GM18526 (cell line): ENCODE measurements at regions not wholly inside any gene's neighbourhood (a gene's known extent, or its start where the extent isn't known, plus 50 kb on each side); places are given as distances from the start of the nearest gene placed in this dataset.

ENCODE experiments used
- POLR2A ChIP-seq: IDR thresholded peaks from 3 replicates; pipeline ENCODE4 v1.6.1; 2011; ENCODE audit not compliant: insufficient read length; ENCODE audit errors: extremely low read depth

DNA sequence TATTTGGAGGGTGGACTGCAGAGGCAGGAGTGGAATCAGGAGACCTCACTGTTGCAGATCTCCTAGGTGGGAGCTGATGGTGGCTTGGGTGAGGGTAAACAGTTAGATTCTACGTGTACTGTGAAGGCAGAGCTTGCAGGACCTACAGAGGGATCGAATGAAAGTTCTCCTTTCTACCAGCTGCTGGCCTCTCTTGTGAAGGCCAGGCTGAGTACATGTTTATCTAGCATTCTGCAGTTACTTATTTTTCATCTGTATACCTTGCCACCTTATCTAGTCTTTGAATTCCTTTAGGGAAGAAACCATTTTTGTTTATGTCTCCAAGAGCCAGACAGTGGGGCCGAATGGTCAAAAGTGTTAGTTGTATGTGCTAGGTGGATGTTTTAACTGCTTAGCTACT is 57.6 kb downstream of the PTTG1 start:
- no peak for TF ChIP-seq POLR2A

DNA sequence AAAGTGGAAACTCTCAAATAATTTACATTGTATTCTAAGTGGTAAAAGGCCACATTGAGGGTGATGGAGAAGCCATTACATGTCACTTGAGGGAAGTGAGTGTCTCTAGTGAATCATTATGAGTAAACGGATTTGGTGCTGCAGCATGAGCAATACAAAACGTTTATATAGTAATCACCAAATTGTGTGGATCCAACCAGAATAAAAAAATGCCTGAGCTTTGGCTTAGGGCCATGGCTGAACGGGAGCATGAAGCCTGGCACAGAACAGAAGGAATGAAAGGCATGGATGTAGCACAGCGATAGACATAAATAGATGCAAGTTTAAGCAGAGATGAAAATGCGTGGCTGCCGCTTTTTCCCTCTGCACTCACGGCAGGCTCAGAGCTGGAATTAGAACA is 58.3 kb downstream of the PTTG1 start:
- TF ChIP-seq POLR2A = no peak

DNA sequence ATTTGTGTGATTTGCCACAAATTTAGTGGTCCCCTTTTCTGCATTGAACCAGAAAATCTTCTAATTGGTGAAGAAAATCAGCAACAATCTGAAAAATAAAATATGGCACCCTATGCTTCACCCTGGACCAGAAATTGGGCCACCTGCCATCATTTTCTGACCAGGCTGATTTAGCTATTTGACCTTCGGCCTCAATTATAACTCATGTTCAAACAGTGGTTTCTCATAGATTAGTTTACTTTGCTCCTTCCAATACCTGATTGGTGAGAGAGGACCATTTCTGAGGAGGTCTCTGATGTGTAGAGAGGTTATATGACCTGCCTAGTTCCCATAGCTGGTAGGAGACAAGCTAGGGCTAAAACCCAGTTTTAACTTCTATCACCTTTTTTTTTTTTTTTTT is 59.0 kb downstream of the PTTG1 start:
- no peak for TF ChIP-seq POLR2A

DNA sequence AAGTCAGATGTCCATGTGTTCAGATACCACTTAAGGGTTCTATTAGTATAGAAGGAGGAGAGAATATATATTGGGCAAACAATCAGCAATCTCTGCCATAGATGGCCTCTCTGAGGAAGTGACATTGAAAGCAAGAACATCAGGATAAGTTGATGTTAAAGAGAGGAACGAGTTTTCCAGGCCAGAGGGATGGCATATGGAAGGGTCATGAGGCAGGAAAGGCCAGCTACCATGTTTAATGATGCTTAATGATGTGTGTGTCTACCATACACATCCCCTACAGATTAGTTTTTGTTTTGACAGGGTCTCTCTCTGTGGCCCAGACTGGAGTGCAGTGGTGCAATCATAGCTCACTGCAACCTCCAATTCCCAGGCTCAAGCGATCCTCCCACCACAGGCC is 63.0 kb downstream of the PTTG1 start:
- peak; percentile 12 for TF ChIP-seq POLR2A

DNA sequence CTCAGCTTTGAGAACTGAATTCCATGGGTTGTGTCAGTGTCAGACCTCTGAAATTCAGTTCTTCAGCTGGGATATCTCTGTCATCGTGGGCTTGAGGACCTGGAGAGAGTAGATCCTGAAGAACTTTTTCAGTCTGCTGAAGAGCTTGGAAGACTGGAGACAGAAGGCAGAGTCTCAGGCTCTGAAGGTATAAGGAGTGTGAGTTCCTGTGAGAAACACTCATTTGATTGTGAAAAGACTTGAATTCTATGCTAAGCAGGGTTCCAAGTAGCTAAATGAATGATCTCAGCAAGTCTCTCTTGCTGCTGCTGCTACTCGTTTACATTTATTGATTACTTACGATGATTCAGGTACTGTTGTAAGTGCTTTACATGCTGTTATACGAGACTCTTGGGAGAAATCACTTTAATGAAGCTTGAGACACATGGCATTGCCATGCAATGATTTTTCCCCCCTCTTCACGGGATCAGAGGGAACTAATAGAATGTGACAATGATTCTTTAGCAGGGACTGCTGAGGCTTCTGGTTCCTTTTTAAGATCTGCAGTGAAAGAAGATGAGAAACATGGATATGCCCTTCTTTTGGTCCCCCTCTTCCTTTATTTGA is 63.8 kb downstream of the PTTG1 start:
- TF ChIP-seq POLR2A = no peak

DNA sequence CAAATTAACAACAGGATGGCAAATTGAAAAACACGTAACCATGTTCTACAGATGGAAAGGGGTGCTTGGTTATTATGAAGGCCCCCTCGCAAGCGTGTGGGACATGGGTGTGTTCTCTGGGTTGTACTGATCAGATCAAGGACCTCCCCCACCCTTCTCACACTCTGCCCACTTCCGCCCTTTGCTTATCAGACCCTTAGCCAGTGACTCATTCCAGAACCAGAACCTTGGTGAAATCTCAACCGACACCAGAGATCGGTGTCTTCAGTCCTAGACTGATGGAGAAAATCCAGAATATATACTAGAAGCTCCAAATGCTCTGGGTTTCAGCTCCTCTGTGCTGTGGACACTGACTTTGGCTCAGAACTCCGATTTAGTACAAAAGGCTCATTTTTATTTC is 64.9 kb downstream of the PTTG1 start:
- no peak for TF ChIP-seq POLR2A

DNA sequence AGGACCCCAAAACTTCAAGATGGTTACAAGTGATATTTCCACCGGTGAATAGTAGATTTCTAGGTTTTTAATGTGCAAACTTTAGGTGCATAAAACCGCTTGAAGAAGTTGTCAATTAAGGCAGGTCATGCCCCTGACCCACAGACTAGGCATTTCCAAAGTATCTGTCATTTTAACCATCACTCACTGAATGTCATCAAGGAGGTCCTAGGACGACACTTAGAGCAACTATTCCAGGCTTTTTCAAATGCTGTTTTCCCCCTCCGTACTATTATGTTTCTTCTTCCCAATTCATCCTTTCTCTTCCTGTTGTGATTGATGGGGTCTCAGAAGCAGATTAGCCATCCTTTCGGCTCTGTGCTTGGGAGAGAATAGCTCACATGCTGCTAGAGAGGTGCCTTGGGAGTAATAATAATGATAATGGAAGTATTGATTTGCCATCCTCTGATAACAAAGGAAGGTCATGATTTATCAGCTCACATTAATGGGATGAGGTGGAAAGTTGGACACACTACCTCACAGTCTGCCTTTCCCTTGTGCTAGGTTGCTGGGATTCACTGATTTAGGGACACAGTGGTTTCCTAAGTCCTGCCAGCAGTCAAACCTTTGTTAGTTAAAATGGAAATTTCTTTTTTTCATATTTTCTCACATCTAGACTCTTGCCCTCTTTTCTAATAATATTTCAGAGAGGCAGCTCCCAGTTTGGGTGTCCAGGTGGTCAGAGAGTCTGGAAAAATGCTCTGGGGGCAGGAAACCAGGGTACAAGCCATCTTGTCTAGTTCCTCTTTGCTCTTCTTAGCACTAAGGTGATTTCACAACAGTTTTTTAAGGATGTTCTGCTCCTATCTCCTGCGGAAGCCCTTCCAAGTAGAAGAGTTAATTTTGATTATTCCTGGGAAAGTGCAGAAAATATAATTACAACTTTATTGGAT is 67.0 kb downstream of the PTTG1 start:
- TF ChIP-seq POLR2A = no peak

DNA sequence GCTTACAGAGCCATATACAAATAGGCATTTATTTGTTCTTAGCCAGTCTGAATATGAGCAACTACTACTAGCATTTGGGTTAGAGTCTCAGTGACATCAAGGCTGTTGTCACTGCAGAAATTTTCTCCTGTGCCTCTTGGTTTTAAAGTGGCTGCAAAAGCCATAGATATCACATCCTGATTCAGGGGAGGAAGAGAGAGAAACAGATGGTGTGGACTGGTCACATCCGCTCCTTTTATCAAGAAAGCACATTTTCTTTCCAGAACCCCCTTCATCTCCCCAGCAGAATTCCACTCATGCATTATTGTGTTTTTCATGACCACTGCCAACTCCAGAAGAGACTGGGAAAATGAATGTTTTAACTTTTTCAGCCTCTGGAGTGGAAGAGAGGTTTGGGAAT is 69.8 kb downstream of the PTTG1 start:
- TF ChIP-seq POLR2A = no peak

DNA sequence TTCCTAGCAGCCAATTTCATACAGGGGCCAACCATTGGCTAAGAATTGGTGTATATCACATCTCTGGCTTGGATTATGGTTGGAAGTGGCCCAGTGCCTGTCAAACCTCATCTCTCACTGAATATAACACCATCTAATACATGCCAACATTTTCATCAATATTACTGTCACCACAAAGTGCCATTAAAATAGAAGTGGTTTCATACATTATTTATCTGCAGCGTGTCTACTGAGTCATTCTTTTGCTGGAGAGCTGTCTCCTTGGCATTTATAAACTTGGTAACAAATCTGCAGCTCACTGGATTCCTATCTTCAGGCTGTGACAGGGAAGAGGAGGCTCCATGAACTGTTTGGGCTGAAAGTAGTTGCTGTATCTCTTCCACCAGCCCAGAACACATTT is 70.9 kb downstream of the PTTG1 start:
- TF ChIP-seq POLR2A = no peak

DNA sequence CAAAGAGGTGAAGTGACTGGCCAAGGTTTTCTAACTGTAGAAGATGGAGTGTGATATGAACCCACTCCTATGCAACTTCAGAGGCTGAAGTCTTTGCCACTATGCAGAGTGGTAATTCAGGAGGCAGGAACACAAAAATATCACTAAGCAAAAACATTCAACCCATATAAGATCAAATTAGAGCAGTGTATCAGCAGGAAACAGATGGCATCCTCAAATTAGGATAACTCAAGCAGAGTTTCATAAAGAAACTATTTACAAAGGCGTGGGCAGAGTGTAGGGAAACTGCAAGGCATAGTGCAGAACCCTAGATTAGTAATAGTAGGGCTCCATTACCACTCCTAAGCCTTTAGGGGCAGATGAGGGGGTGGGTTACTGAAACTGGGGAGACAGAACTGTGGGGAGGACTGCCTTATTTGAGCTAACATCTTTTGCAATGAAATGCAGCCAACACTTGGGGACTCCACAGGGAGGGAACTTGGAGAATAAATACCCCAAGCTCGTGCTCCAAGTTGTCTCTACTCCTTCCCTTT is 72.2 kb downstream of the PTTG1 start:
- TF ChIP-seq POLR2A = no peak

DNA sequence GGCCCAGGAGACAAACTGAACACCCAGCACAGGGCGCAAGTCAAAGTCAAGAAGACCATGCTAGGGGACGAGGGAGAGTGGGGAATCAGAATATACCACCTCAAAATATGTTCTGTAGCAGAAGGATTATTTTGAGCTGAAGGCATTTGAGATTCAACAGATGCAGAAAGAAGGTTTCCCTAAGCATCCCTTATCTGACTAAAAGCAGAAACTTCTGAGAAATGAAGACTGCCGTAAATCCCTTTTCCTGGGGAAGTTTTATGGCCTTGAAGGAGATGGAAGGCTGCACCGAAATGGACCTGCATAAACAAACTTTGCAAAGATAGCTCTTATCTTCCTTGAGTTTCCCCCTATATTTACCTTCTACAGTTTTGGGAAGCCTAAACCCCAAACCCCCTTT is 72.8 kb downstream of the PTTG1 start:
- TF ChIP-seq POLR2A = no peak

DNA sequence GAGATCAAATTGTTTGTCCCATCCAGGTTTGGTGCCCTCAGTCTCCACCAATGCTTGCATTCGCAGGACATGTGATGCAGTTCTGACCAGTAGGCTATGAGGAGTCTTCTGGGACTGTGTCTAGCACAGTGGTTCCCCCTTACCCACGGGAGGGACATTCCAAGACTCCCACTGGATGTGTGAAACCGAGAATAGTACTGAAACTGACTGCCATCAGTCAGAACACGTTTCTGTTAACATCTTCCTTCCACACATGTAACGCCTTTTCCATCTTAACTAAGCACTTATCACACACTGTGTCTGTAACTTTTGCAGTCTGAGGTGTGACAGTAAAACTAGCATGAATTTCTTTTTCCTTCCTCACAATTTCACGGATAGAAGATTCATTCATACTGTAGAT is 74.7 kb downstream of the PTTG1 start:
- TF ChIP-seq POLR2A = no peak

DNA sequence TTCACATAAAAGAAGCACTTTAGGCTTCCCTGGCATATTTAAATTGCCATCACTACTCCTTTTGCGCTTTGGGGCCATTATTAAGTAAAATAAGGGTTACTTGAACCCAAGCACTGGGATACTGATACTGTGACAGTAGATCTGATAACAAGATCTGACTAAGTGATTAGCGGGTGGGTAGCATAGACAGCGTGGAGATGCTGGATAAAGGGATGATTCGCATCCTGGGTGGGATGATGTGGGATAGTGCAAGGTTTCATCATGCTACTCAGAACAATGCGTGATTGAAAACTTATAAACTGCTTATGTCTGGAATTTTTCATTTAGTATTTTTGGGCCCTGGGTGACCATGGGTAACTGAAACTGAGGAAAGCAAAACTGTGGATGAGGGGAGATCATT is 75.1 kb downstream of the PTTG1 start:
- no peak for TF ChIP-seq POLR2A

DNA sequence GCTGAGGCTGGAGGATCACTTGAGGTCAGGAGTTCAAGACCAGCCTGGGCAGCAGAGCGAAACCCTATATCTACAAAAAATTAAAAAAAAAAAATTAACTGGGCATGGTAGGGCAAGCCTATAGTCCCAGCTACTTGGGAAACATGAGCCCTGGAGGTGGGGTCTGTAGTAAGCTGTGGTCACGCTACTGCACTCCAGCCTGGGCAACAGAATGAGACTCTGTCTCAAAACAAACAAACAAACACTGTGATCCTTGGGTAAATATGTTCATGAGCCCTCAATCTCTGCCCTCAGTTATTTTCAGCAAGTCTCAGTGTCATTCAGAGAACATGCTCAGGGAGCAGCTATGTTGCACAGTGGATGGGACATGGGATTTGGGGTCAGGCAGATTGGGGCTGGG is 76.2 kb downstream of the PTTG1 start:
- TF ChIP-seq POLR2A = no peak

DNA sequence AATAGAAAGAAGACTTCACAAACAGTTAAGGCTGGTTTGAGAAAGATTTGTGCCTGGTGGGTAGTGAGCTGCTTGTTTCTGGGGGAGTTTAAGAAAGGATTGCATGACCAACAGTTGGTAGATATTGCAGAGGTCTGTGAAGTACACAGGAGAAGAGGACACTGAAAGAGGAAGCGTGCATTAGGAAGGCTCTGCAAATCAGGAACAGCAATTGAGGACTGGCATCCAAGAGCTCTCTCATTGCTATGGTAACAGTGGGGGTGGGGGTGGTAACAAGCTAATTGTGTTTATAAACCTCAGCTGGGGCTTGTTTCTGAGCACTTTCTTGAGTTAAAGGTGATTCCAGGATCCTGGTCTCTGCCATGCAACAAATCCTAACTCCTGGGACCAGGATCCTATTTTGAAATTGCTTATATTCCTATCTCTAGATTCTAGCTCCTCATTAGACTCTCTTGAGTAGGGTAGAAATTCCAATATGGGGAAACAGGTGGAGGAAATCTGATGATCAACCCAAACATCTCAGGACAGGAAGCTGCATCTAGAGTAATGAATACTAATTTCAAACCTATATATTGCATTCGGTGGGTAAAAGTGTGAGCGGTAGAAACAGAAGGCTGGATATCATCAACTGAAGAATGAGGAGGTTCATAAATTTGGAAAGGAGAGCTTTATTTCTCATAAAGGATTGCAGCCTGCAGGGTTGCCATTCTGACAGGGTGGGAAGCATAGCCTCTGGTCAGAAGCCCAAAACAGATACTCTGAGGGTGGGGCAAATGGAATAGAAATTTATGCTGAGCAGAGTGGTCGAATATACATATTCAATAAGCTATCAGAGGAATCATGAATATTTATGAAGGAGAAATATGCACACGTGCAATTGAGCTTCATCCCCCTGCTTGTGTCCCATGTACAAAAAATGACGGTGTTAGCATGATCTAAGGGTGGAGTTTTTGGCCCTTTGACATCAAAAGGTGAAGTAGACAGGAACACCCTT is 79.4 kb downstream of the PTTG1 start:
- TF ChIP-seq POLR2A = no peak

DNA sequence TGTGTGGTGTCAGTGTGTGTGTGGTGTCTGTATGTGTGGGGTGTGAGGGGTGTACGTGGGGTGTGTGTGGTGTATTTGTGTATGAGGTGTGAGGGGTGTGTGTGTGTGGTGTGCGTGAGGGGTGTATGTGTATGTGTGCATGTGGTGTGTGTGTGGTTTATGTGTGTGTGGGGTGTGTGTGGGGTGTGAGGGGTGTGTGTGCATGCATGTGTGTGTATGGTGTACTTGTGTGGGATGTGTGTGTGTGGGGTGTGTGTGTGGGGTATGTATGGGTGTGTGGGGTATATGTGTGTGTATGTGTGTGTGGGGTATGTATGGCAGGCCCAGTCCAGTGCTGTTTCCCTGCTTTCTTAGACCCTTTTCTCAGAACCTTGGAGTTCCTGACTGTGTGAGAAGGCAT is 83.3 kb downstream of the PTTG1 start:
- no peak for TF ChIP-seq POLR2A
